GM13977 (cell line): ENCODE measurements at regions not wholly inside any gene's neighbourhood (a gene's known extent, or its start where the extent isn't known, plus 50 kb on each side); places are given as distances from the start of the nearest gene placed in this dataset.

Experiments used
- DNase-seq: peaks from one replicate; pipeline ENCODE4 v3.0.0; 2012; ENCODE audit warnings: low spot score
- in situ Hi-C: fragments of 300-500 bp; cut with MboI; formaldehyde crosslinking; loops from one replicate; pipeline ENCODE4 v1.12.0; 2022; ENCODE audit warnings: low sequenced_read_pairs, low pct_unique_long_range_greater_than_20kb, mixed read lengths, inconsistent platforms; ENCODE audit not compliant: unreplicated experiment
- TF ChIP-seq, protein P1 (sequence below): IDR thresholded peaks from 2 replicates; pipeline ENCODE4 v1.5.1; 2012; ENCODE audit warnings: mild to moderate bottlenecking, control low read depth; ENCODE audit not compliant: insufficient read depth; ENCODE audit errors: extremely low read depth, missing control alignments

- in situ Hi-C loops = no loop called here
- no peak for DNase-seq
- TF ChIP-seq, protein P1, sequence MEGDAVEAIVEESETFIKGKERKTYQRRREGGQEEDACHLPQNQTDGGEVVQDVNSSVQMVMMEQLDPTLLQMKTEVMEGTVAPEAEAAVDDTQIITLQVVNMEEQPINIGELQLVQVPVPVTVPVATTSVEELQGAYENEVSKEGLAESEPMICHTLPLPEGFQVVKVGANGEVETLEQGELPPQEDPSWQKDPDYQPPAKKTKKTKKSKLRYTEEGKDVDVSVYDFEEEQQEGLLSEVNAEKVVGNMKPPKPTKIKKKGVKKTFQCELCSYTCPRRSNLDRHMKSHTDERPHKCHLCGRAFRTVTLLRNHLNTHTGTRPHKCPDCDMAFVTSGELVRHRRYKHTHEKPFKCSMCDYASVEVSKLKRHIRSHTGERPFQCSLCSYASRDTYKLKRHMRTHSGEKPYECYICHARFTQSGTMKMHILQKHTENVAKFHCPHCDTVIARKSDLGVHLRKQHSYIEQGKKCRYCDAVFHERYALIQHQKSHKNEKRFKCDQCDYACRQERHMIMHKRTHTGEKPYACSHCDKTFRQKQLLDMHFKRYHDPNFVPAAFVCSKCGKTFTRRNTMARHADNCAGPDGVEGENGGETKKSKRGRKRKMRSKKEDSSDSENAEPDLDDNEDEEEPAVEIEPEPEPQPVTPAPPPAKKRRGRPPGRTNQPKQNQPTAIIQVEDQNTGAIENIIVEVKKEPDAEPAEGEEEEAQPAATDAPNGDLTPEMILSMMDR = no peak
Observed at GRCh38 chr10:35898716-35899440, 256.8 kb upstream of the FZD8 start.

GRCh38 chr10:35896001-35896400, 253.9 kb upstream of the FZD8 start:
- DNase-seq = no peak
- in situ Hi-C loops = no loop called here
- TF ChIP-seq, protein P1 = no peak

DNA sequence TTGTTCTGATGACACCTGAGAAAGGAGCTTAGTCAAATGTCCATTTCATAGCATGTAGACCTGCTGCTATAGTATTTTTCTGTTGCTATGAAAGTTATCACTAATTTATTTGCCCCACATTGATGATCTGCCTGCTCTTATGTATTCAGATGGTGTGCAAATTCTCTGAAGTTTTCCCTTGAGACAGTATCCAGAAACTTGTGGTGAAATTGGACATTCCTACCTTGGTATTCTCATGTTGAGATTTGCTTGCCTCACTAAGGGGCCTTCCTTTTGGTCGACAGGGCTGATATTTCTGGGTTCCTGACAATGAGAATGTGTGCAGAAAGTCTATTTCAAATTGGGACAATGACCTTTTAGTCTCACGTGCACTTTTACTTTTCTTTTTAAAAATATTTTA, 253.2 kb upstream of the FZD8 start:
- in situ Hi-C loops = no loop called here
- DNase-seq = no peak
- TF ChIP-seq, protein P1 = no peak

DNA sequence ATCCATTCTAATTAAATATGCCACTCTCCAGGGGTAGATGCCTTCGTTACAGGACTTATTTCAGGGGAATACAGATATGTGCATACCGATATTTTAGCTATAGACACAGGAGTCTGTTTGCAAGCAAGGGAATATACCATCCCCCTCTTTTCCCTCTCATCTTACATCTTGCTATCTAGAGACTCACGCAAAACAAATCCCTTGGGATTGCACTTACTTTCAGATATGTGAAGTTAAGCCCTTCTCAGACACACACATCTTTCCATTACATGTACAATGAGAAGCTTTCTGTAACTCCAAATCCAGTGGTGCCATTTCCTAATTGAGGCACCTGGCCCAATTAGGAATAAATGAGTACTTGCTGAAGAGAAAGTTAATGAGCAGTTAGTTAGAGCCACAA, 250.4 kb upstream of the FZD8 start:
- in situ Hi-C loops = no loop called here
- TF ChIP-seq, protein P1 = no peak

GRCh38 chr10:35890676-35891495, 248.8 kb upstream of the FZD8 start:
- in situ Hi-C loops = no loop called here
- TF ChIP-seq, protein P1 = no peak
- DNase-seq = no peak

More for the DNA sequence above, 250.4 kb upstream of the FZD8 start:
- no peak for DNase-seq

GRCh38 chr10:35889971-35890675, 248.0 kb upstream of the FZD8 start:
- in situ Hi-C loops = no loop called here
- no peak for DNase-seq
- TF ChIP-seq, protein P1 = no peak
